Smooth muscle cell (in vitro differentiated cells): ENCODE measurements at regions not wholly inside any gene's neighbourhood (a gene's known extent, or its start where the extent isn't known, plus 50 kb on each side); places are given as distances from the start of the nearest gene placed in this dataset.
A peak's percentile ranks its signal among the peaks of the same experiment; 100 is the strongest.

ENCODE experiments used
- DNase-seq: peaks from one replicate; lab custom pipeline; 2025; ENCODE audit not compliant: unreplicated experiment; lab: John Stamatoyannopoulos, UW
- H2AFZ ChIP-seq: fragments of 200-600 bp; sonication (generic); 2 replicates; pipeline ENCODE4 v1.6.0; 2016; ENCODE audit warnings: antibody characterized with exemption, low read depth, mild to moderate bottlenecking
- H3F3A ChIP-seq: fragments of 200-600 bp; sonication (generic); 2 replicates; pipeline ENCODE4 v1.6.0; 2017; ENCODE audit warnings: antibody characterized with exemption, low read depth
- H3K27ac ChIP-seq: fragments of 200-600 bp; sonication (generic); 2 replicates; pipeline ENCODE4 v1.5.1; 2016; ENCODE audit warnings: low read depth, mild to moderate bottlenecking
- H3K27me3 ChIP-seq: fragments of 200-600 bp; sonication (generic); 2 replicates; pipeline ENCODE4 v1.6.1; 2016; ENCODE audit warnings: low read depth, mild to moderate bottlenecking
- H3K36me3 ChIP-seq: fragments of 200-600 bp; sonication (generic); 2 replicates; pipeline ENCODE4 v1.5.1; 2016; ENCODE audit warnings: low read depth
- H3K4me1 ChIP-seq: fragments of 200-600 bp; sonication (generic); 2 replicates; pipeline ENCODE4 v1.5.1; 2016; ENCODE audit warnings: low read depth
- H3K4me2 ChIP-seq: fragments of 200-600 bp; sonication (generic); 2 replicates; pipeline ENCODE4 v1.6.0; 2016; ENCODE audit warnings: mild to moderate bottlenecking
- H3K4me3 ChIP-seq: fragments of 200-600 bp; sonication (generic); 2 replicates; pipeline ENCODE4 v1.5.1; 2016; ENCODE audit warnings: mild to moderate bottlenecking
- H3K79me2 ChIP-seq: fragments of 200-600 bp; sonication (generic); 2 replicates; pipeline ENCODE4 v1.6.0; 2016; ENCODE audit warnings: low read depth, mild to moderate bottlenecking
- H3K9ac ChIP-seq: fragments of 200-600 bp; sonication (generic); 2 replicates; pipeline ENCODE4 v1.6.0; 2016; ENCODE audit warnings: low read depth
- H3K9me3 ChIP-seq: fragments of 200-600 bp; sonication (generic); replicated peaks from 2 replicates; pipeline ENCODE4 v1.5.1; 2016; ENCODE audit warnings: low read depth
- H4K20me1 ChIP-seq: fragments of 200-600 bp; sonication (generic); 2 replicates; pipeline ENCODE4 v1.6.0; 2016; ENCODE audit warnings: low read depth
- WGBS: methylation state at CpG from one replicate; pipeline ENCODE4 v1.1.7; 2016; ENCODE audit warnings: low lambda C conversion rate; 5-methylcytosine and 5-hydroxymethylcytosine counted together
- TF ChIP-seq, protein P1 (sequence below): fragments of 200-600 bp; sonication (generic); IDR thresholded peaks from 2 replicates; pipeline ENCODE4 v1.5.1; 2017; ENCODE audit warnings: borderline replicate concordance, mild to moderate bottlenecking, antibody characterized with exemption; ENCODE audit not compliant: insufficient read depth, poor library complexity, severe bottlenecking

DNA sequence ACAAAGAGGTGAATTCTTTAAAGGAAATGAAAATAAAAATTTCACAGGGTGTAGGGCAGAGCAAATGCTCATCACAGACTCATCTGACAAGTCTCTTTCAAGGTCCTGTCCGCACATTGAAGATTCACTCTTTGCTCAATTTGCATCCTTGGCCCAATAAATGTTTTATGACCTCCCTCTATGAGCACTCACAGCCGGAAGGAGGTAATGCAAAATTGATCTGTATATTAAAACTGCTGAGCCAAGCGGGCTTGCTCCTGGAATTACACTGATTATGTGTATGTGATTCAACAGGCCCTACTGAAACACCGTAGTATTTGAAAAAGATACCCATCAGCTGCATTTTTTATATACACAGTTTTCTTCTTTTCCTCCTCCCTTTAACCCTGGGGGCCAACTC, 246.8 kb downstream of the IZUMO3 start:
- Histone ChIP-seq H3K27ac (no peak overlapping the region), H3K79me2 (no peaks in the 10 kb centered on the region), H3K36me3 (no peaks in the 10 kb centered on the region), H4K20me1 (no peaks in the 10 kb centered on the region), H2AFZ (no peak overlapping the region), H3K4me1 (no peaks in the 10 kb centered on the region), H3K9ac (no peak overlapping the region), H3K4me3 (no peak overlapping the region), H3K4me2 (no peak overlapping the region), H3F3A (no peaks in the 10 kb centered on the region), H3K9me3 (peaks cover 3% of the 10 kb centered on the region), H3K27me3 (no peaks in the 10 kb centered on the region)
- WGBS = 89% methylated on average over 4 of the region's 4 CpGs
- no peak for DNase-seq
- TF ChIP-seq, protein P1, sequence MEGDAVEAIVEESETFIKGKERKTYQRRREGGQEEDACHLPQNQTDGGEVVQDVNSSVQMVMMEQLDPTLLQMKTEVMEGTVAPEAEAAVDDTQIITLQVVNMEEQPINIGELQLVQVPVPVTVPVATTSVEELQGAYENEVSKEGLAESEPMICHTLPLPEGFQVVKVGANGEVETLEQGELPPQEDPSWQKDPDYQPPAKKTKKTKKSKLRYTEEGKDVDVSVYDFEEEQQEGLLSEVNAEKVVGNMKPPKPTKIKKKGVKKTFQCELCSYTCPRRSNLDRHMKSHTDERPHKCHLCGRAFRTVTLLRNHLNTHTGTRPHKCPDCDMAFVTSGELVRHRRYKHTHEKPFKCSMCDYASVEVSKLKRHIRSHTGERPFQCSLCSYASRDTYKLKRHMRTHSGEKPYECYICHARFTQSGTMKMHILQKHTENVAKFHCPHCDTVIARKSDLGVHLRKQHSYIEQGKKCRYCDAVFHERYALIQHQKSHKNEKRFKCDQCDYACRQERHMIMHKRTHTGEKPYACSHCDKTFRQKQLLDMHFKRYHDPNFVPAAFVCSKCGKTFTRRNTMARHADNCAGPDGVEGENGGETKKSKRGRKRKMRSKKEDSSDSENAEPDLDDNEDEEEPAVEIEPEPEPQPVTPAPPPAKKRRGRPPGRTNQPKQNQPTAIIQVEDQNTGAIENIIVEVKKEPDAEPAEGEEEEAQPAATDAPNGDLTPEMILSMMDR = no peak

DNA sequence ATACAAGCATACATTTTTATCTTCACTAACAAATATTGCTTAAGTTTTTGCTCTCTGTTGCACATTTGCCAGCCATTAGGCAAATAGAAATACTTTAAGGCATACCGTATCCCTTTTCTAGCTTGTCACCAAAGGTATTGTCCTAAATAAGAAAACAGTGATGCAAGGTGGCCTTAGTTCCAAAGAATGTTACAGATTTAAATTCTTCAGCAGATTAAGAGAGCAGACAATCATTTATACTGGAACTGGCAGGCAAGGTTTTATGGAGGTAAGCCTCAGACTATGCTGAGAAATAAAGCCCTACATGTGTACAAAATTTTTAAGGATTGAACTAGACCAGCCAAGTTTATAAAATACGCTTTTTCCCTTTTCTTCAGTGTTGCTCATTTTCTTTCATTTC, 247.8 kb downstream of the IZUMO3 start:
- Histone ChIP-seq H3K9me3 (peaks cover under 1% of the 10 kb centered on the region), H3K36me3 (no peaks in the 10 kb centered on the region), H3K4me2 (no peak overlapping the region), H3F3A (no peaks in the 10 kb centered on the region), H4K20me1 (no peaks in the 10 kb centered on the region), H3K9ac (no peak overlapping the region), H3K27me3 (no peaks in the 10 kb centered on the region), H2AFZ (no peak overlapping the region), H3K4me3 (no peak overlapping the region), H3K27ac (no peak overlapping the region), H3K4me1 (peaks cover 2% of the 10 kb centered on the region), H3K79me2 (no peaks in the 10 kb centered on the region)
- WGBS = 99% methylated on average over 2 of the region's 2 CpGs
- DNase-seq = no peak
- TF ChIP-seq, protein P1 = no peak

DNA sequence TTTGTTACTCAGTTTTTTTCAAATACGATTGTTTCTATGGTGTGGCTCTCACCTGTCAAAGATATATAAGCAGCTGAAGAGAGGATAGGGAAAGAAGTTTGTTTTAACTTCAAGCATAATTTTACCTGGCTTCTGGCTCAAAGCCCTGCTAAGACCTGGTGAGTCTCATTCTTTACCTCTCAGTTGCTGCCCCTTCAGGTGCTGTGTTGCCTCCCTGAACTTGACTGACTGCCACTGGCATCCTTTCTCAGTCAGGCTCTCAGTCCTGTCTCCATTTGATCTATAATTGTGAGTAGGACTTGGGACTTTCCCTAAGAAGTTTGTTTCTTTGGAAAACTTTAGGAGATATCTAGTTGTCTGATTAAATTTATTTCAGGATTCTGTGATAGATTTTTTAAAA, 249.6 kb downstream of the IZUMO3 start:
- Histone ChIP-seq H3K4me3 (no peak overlapping the region), H3K4me2 (no peak overlapping the region), H3K4me1 (peaks cover 2% of the 10 kb centered on the region), H3K9ac (no peak overlapping the region), H3K27ac (no peak overlapping the region), H3K36me3 (no peaks in the 10 kb centered on the region), H4K20me1 (no peaks in the 10 kb centered on the region), H3K27me3 (no peaks in the 10 kb centered on the region), H3K9me3 (no peaks in the 10 kb centered on the region), H3K79me2 (no peaks in the 10 kb centered on the region), H2AFZ (no peak overlapping the region), H3F3A (no peaks in the 10 kb centered on the region)
- no peak for DNase-seq
- WGBS = 81% methylated on average over 1 of the region's 1 CpG
- TF ChIP-seq, protein P1 = no peak

DNA sequence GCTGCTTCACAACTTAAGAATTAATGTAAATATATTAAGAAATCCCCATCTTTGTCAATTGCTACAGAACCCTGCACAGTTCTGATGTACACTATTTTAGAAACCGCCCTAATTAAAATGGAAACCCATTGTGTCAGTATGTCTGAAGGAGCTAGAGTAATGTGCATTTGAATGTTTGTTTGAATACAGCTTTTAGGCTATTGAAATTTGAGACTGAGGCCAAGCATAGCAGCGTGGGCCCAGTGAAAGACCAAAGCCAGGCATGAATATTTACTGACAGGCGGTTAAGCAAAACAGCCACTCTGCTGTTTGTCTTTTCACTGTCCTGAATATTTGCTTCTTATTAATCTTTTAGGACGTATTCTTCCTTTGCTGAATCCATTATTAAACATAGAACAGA, 252.3 kb downstream of the IZUMO3 start:
- TF ChIP-seq, protein P1 = no peak
- peak overlapping the region; percentile 66 for H2AFZ ChIP-seq
- H3K36me3 ChIP-seq = no peaks in the 10 kb centered on the region
- H3K79me2 ChIP-seq = no peaks in the 10 kb centered on the region
- H3K9me3 ChIP-seq = no peaks in the 10 kb centered on the region
- H3K9ac ChIP-seq = no peak overlapping the region
- DNase-seq = no peak
- H3K27me3 ChIP-seq = no peaks in the 10 kb centered on the region
- 47% methylated on average over 4 of the region's 4 CpGs for WGBS
- no peak overlapping the region for H3K4me2 ChIP-seq
- no peak overlapping the region for H3K27ac ChIP-seq
- peaks cover 2% of the 10 kb centered on the region for H3K4me1 ChIP-seq
- H4K20me1 ChIP-seq = no peaks in the 10 kb centered on the region
- H3K4me3 ChIP-seq = no peak overlapping the region
- H3F3A ChIP-seq = no peaks in the 10 kb centered on the region
